WTC11 (cell line): ENCODE measurements at regions not wholly inside any gene's neighbourhood (a gene's known extent, or its start where the extent isn't known, plus 50 kb on each side); places are given as distances from the start of the nearest gene placed in this dataset.

Experiments used
- CTCF ChIP-seq: fragments of 200-600 bp; IDR thresholded peaks from 2 replicates; pipeline ENCODE4 v1.8.0; 2022; ENCODE audit warnings: antibody characterized with exemption
- FOXP1 ChIP-seq: sonication (generic); formaldehyde crosslinking; IDR thresholded peaks from 2 replicates; pipeline ENCODE4 v1.8.0; 2022; ENCODE audit warnings: missing genetic modification reagents, mild to moderate bottlenecking, moderate library complexity, borderline replicate concordance
- GABPB1 ChIP-seq: sonication (generic); formaldehyde crosslinking; IDR thresholded peaks from 2 replicates; pipeline ENCODE4 v1.8.1; 2023; ENCODE audit warnings: mild to moderate bottlenecking, missing genetic modification reagents

- TF ChIP-seq CTCF: no peak
- TF ChIP-seq FOXP1: no peak
- TF ChIP-seq GABPB1 (CRISPR knock-in tag): no peak
Measured at GRCh38 chr5:174550026-174550425, 174.4 kb upstream of the MSX2 start.
